ENCODE measurements at regions not wholly inside any gene's neighbourhood (a gene's known extent, or its start where the extent isn't known, plus 50 kb on each side); places are given as distances from the start of the nearest gene placed in this dataset.
A peak's percentile ranks its signal among the peaks of the same experiment; 100 is the strongest.

GRCh38 chr3:70854108-70854507 lies 541.7 kb upstream of the MDFIC2 start:
- H3K79me2 ChIP-seq (ENCODE audit: low read length) = no peaks in the 10 kb centered on the region
- H3K4me2 ChIP-seq (ENCODE audit: low read length) = no peak overlapping the region
- no peaks in the 10 kb centered on the region for H3K27me3 ChIP-seq (ENCODE audit: low read length)
- ATAC-seq (no peak), DNase-seq (no peak)
- ChIA-PET POLR2A (ENCODE audit: unreplicated experiment) (no interaction called here), CTCF (no interaction called here)
- no peaks in the 10 kb centered on the region for H3K9me2 ChIP-seq (replicated peaks; ENCODE audit: low read length)
- intact Hi-C loops (cut with micrococcal nuclease) = no loop called here
- H3K27ac ChIP-seq (ENCODE audit: low read length) = no peak overlapping the region
- H3K36me3 ChIP-seq (ENCODE audit: low read depth, low read length) = no peaks in the 10 kb centered on the region
- no peak overlapping the region for H3K4me3 ChIP-seq (ENCODE audit: low read length)
- no TSS peak for BruUV-seq (replicated peaks)
- no peak for TF ChIP-seq CTCF (conservative IDR thresholded peaks at IDR 0.05; ENCODE audit: low read depth, low read length)
- no peak overlapping the region for H2AFZ ChIP-seq (ENCODE audit: low read length)
- no peaks in the 10 kb centered on the region for H4K20me1 ChIP-seq (ENCODE audit: low read length)
- no peak overlapping the region for H3K9ac ChIP-seq (ENCODE audit: low read length)
- no peaks in the 10 kb centered on the region for H3F3A ChIP-seq (ENCODE audit: low read length, unreplicated experiment)
- no peaks in the 10 kb centered on the region for H3K9me3 ChIP-seq (ENCODE audit: low read length)
- peaks cover 56% of the 10 kb centered on the region for H3K4me1 ChIP-seq (ENCODE audit: insufficient read depth, low read length)

DNA sequence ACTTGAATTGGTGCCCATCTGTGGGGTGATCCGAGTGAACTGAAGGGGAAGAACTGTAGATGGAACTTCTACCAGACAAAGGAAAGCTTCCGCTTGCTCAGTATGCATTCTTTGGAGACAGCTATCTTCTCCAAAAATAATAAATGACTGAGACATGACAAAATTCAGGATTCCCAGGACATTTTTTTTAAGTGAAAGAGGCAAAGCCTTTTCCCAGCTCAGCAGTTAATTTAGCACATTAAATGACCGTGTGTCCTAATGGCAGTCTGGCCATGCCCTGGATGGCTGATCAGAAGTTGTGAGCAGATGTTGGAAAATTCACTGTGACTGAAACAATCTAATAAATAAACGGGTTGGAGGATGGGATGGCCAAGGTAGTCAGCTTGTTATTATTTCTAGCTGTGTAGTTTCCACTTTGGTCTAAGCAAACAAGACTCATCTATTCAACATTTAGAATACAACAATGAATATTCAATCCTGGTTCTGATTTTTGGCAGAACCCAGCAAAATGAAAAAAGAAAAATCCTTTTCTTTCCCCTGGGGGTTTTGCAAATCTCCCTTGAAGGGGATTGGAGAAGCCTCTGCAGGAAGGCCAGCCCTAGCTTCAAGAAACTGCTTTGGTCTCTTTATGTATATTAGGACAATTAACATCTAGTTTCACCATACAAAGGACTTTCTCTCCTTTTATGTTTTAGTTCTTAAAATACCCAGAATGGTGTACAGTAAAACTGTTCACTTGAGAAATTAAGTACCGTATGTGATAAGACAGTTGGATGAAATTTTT lies 540.9 kb upstream of the MDFIC2 start:
- no peak for DNase-seq
- Histone ChIP-seq H3K27me3 (ENCODE audit: low read length) (no peaks in the 10 kb centered on the region), H3K9me3 (ENCODE audit: low read length) (no peaks in the 10 kb centered on the region), H4K20me1 (ENCODE audit: low read length) (no peaks in the 10 kb centered on the region), H3K9ac (ENCODE audit: low read length) (no peak overlapping the region), H3K79me2 (ENCODE audit: low read length) (no peaks in the 10 kb centered on the region), H3K9me2 (replicated peaks; ENCODE audit: low read length) (no peaks in the 10 kb centered on the region), H3K4me2 (ENCODE audit: low read length) (no peak overlapping the region), H3F3A (ENCODE audit: low read length, unreplicated experiment) (no peaks in the 10 kb centered on the region), H3K4me1 (ENCODE audit: insufficient read depth, low read length) (peaks cover 58% of the 10 kb centered on the region), H3K36me3 (ENCODE audit: low read depth, low read length) (no peaks in the 10 kb centered on the region), H3K27ac (ENCODE audit: low read length) (no peak overlapping the region), H3K4me3 (ENCODE audit: low read length) (no peak overlapping the region), H2AFZ (ENCODE audit: low read length) (no peak overlapping the region)
- ATAC-seq = no peak
- TF ChIP-seq EZH2phosphoT487 (IDR thresholded peaks at IDR 0.05; ENCODE audit: borderline replicate concordance, low read length) = no peak
- no peak for TF ChIP-seq CTCF (conservative IDR thresholded peaks at IDR 0.05; ENCODE audit: low read depth, low read length)
- TF ChIP-seq EZH2 (IDR thresholded peaks at IDR 0.05; ENCODE audit: low read length, unreplicated experiment) = no peak
- CTCF ChIA-PET = no interaction called here
- intact Hi-C loops (cut with micrococcal nuclease) = no loop called here
- POLR2A ChIA-PET (ENCODE audit: unreplicated experiment) = no interaction called here
- BruUV-seq (replicated peaks) = no TSS peak

DNA sequence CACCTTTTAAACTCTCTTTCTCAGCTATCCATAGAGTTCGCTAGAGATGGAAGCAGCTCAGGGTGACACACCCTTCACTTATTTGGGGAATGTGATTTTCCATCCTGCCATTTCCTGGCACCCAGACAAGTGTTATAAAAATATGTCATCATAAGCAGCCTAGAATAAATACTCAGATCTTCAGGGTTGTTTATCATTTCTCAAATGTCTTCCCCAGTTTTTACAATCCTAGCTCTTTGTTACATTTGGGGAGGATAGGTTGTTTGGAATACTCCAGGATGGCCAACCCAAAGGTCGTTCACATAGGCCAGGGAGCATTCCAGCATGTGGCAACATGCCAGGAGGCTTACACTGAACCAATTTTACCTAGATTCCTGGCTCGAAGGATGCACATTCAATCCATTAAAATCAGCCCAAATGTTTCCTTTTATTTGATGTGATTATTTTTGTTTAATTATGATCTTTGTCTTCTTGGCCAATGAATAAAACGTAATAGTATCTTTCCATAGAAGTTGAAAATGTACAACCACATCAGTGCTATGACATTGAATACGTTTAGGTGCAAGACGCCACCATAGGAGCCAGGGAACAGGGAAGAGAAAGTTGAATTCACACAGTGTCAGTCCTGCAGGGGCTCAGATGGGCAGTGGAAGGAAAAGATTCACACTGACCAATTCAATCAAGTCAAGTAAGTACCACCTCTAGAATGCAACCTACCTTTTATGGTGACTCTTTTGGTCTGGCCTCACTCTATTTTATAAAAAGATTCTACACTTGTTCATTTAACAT lies 537.7 kb upstream of the MDFIC2 start:
- ATAC-seq = peak; percentile 97
- no peaks in the 10 kb centered on the region for H3K9me3 ChIP-seq (ENCODE audit: low read length)
- H3K4me1 ChIP-seq (ENCODE audit: insufficient read depth, low read length) = peaks cover 35% of the 10 kb centered on the region
- intact Hi-C loops (cut with micrococcal nuclease) = loop anchor here (1.0 kb wide), 1 partner anchor 45 kb away; no protein-coding TSS in a partner anchor
- peak overlapping the region; percentile 19; the same call in 1 of the 2 replicates for H3K4me3 ChIP-seq (ENCODE audit: low read length)
- CTCF ChIA-PET = no interaction called here
- no peaks in the 10 kb centered on the region for H3K27me3 ChIP-seq (ENCODE audit: low read length)
- H3K27ac ChIP-seq (ENCODE audit: low read length) = peak overlapping the region; percentile 81
- H3K4me2 ChIP-seq (ENCODE audit: low read length) = peak overlapping the region; percentile 65
- TF ChIP-seq EZH2phosphoT487 (IDR thresholded peaks at IDR 0.05; ENCODE audit: borderline replicate concordance, low read length) (no peak), EZH2 (IDR thresholded peaks at IDR 0.05; ENCODE audit: low read length, unreplicated experiment) (no peak), CTCF (conservative IDR thresholded peaks at IDR 0.05; ENCODE audit: low read depth, low read length) (no peak)
- H3K36me3 ChIP-seq (ENCODE audit: low read depth, low read length) = no peaks in the 10 kb centered on the region
- peak overlapping the region; percentile 14; the same call in 1 of the 2 replicates for H3K9ac ChIP-seq (ENCODE audit: low read length)
- H3K79me2 ChIP-seq (ENCODE audit: low read length) = no peaks in the 10 kb centered on the region
- no peaks in the 10 kb centered on the region for H4K20me1 ChIP-seq (ENCODE audit: low read length)
- H3K9me2 ChIP-seq (replicated peaks; ENCODE audit: low read length) = no peaks in the 10 kb centered on the region
- no peaks in the 10 kb centered on the region for H3F3A ChIP-seq (ENCODE audit: low read length, unreplicated experiment)
- POLR2A ChIA-PET (ENCODE audit: unreplicated experiment) = interaction anchor here (0.6 to 0.7 kb wide), 2 partner anchors 22 to 89 kb away, joined by 3 to 4 read pairs; no protein-coding TSS in a partner anchor
- no peak overlapping the region for H2AFZ ChIP-seq (ENCODE audit: low read length)
- DNase-seq = peak; percentile 98
- BruUV-seq (replicated peaks) = no TSS peak

Data from PC-3 (cell line).